Stomach (tissue), 8 donors: ENCODE measurements at regions not wholly inside any gene's neighbourhood (a gene's known extent, or its start where the extent isn't known, plus 50 kb on each side); places are given as distances from the start of the nearest gene placed in this dataset.

Source experiments
- DNase-seq, 2 donors: peaks; one replicate each; pipeline versions ENCODE4 v3.0.0 to v3.0.0-alpha.2; 2013 to 2019
- H3K27ac ChIP-seq, 5 donors: fragments of 200-600 bp in 4 of 5; sonication (generic) in 4 of 5; one replicate each; pipeline ENCODE4 v1.5.1; 2013 to 2019; ENCODE audit warnings: mild to moderate bottlenecking in 1 of 5, moderate library complexity in 1 of 5
- H3K27me3 ChIP-seq, 3 donors: fragments of 200-600 bp; sonication (generic); one replicate each; pipeline ENCODE4 v1.5.1; 2017 to 2019; ENCODE audit warnings: mixed run types in 1 of 3
- H3K36me3 ChIP-seq, 4 donors: fragments of 200-600 bp; sonication (generic); 1 replicate in 3 of 4; 2 replicates in 1 of 4; pipeline ENCODE4 v1.5.1; 2016 to 2019
- H3K4me1 ChIP-seq, 4 donors: fragments of 200-600 bp; sonication (generic); one replicate each; pipeline ENCODE4 v1.5.1; 2016 to 2019
- H3K4me3 ChIP-seq, 4 donors: fragments of 200-600 bp; sonication (generic) in 3 of 4; one replicate each; pipeline ENCODE4 v1.5.1; 2016 to 2019; ENCODE audit warnings: mild to moderate bottlenecking in 1 of 4
- H3K9me3 ChIP-seq, 4 donors: fragments of 200-600 bp; sonication (generic); one replicate each; pipeline ENCODE4 v1.5.1; 2016 to 2019
- CTCF ChIP-seq, 7 experiments: fragments of 450-650 bp in 4 of 7; fragments of 200-600 bp in 3 of 7; sonication (generic) in 3 of 7; IDR thresholded peaks; one replicate each; pipeline ENCODE4 v1.5.1; 2016 to 2019; ENCODE audit warnings: antibody characterized with exemption in 7 of 7, control low read depth in 2 of 7, mild to moderate bottlenecking in 1 of 7
- EP300 ChIP-seq: sonication (generic); formaldehyde crosslinking; IDR thresholded peaks from one replicate; pipeline ENCODE4 v1.6.1; 2017; ENCODE audit warnings: antibody characterized with exemption
- POLR2A ChIP-seq, 4 donors: fragments of 450-650 bp; IDR thresholded peaks; one replicate each; pipeline ENCODE4 v1.6.1; 2016; ENCODE audit warnings: antibody characterized with exemption in 4 of 4, control low read depth in 2 of 4, mild to moderate bottlenecking in 1 of 4, moderate library complexity in 1 of 4
- POLR2AphosphoS5 ChIP-seq, 3 donors: sonication (generic); formaldehyde crosslinking; IDR thresholded peaks; one replicate each; pipeline ENCODE4 v1.6.1; 2016; ENCODE audit warnings: antibody characterized with exemption in 3 of 3
- WGBS, 5 donors: extraction: QIAGEN DNeasy Blood & Tissue Kit in 3 of 5; methylation state at CpG; one replicate each; pipeline versions ENCODE4 v1.1.5 to v1.1.7; 2013 to 2018; 5-methylcytosine and 5-hydroxymethylcytosine counted together
- intact Hi-C: fragments of 100-400 bp; cut with DNase I; formaldehyde crosslinking; loops from one replicate; pipeline ENCODE4 v1.15.1; 2023; ENCODE audit warnings: low total_unique reads
- donor health status: healthy with polysubstance abuse.
- donor health status: Bipolar disorder and iron deficiency.
- donor health status: healthy.

- DNase-seq = no peak
Observed at GRCh38 chr16:86791287-86792035, 213.1 kb downstream of the FOXL1 start.

GRCh38 chr16:86794216-86794864 lies 216.0 kb downstream of the FOXL1 start:
- intact Hi-C loops = no loop called here
- Histone ChIP-seq H3K4me1 (no peaks in the 10 kb centered on the region), H3K27ac (no peak overlapping the region), H3K9me3 (no peaks in the 10 kb centered on the region), H3K27me3 (peaks cover 0 to 73% (median 5%) of the 10 kb centered on the region in 3 donors), H3K36me3 (no peaks in the 10 kb centered on the region), H3K4me3 (no peak overlapping the region)
- WGBS, 5 donors = 82 to 90% (median 88%) methylated on average over 15 of the region's 15 CpGs
- TF ChIP-seq POLR2A (IDR thresholded peaks at IDR 0.05) = no peak
- no peak for TF ChIP-seq EP300
- no peak for TF ChIP-seq CTCF (IDR thresholded peaks at IDR 0.05)
- TF ChIP-seq POLR2AphosphoS5 (IDR thresholded peaks at IDR 0.05) = no peak
- DNase-seq = no peak

More at GRCh38 chr16:86791287-86792035, 213.1 kb downstream of the FOXL1 start:
- 46 to 52% (median 48%) methylated on average over 20 of the region's 20 CpGs for WGBS, 5 donors
- Histone ChIP-seq H3K4me1 (no peaks in the 10 kb centered on the region), H3K27ac (no peak overlapping the region), H3K4me3 (no peak overlapping the region), H3K27me3 (peaks cover 0 to 71% (median 4%) of the 10 kb centered on the region in 3 donors), H3K36me3 (no peaks in the 10 kb centered on the region), H3K9me3 (no peaks in the 10 kb centered on the region)
- intact Hi-C loops = no loop called here
- TF ChIP-seq POLR2A (IDR thresholded peaks at IDR 0.05) (no peak), CTCF (IDR thresholded peaks at IDR 0.05) (no peak), POLR2AphosphoS5 (IDR thresholded peaks at IDR 0.05) (no peak), EP300 (no peak)

- Histone ChIP-seq H3K27ac (no peak overlapping the region), H3K9me3 (no peaks in the 10 kb centered on the region), H3K36me3 (no peaks in the 10 kb centered on the region), H3K4me1 (no peaks in the 10 kb centered on the region), H3K27me3 (peaks cover 0 to 73% (median 10%) of the 10 kb centered on the region in 3 donors), H3K4me3 (no peak overlapping the region)
- intact Hi-C loops = no loop called here
- TF ChIP-seq CTCF (IDR thresholded peaks at IDR 0.05) (no peak), POLR2A (IDR thresholded peaks at IDR 0.05) (no peak), POLR2AphosphoS5 (IDR thresholded peaks at IDR 0.05) (no peak), EP300 (no peak)
- WGBS, 5 donors = 61 to 79% (median 75%) methylated on average over 4 of the region's 4 CpGs
- DNase-seq = no peak
Observed at GRCh38 chr16:86797700-86798099, 219.4 kb downstream of the FOXL1 start.

GRCh38 chr16:86798247-86799041 lies 220.1 kb downstream of the FOXL1 start:
- Histone ChIP-seq H3K4me1 (no peaks in the 10 kb centered on the region), H3K9me3 (peaks cover 0 to 2% (median under 1%) of the 10 kb centered on the region in 4 donors), H3K27ac (no peak overlapping the region), H3K27me3 (peaks cover 0 to 75% (median 12%) of the 10 kb centered on the region in 3 donors), H3K36me3 (no peaks in the 10 kb centered on the region), H3K4me3 (no peak overlapping the region)
- WGBS, 5 donors = 49 to 65% (median 58%) methylated on average over 4 of the region's 4 CpGs
- DNase-seq = no peak
- intact Hi-C loops = no loop called here
- TF ChIP-seq EP300 (no peak), POLR2A (IDR thresholded peaks at IDR 0.05) (no peak), POLR2AphosphoS5 (IDR thresholded peaks at IDR 0.05) (no peak), CTCF (IDR thresholded peaks at IDR 0.05) (no peak)
